NCI-H187 treated with DMSO at 0.1 percent for 48 hours (cell line): ENCODE measurements at regions not wholly inside any gene's neighbourhood (a gene's known extent, or its start where the extent isn't known, plus 50 kb on each side); places are given as distances from the start of the nearest gene placed in this dataset.
"Not testable (repeated sequence)": the region's sequence is repeated elsewhere in the genome, so short reads cannot be mapped to it uniquely, and the experiment has no call there.

ENCODE experiments used
- DNase-seq: peaks from one replicate; lab custom pipeline; 2025; lab: John Stamatoyannopoulos, UW

DNA sequence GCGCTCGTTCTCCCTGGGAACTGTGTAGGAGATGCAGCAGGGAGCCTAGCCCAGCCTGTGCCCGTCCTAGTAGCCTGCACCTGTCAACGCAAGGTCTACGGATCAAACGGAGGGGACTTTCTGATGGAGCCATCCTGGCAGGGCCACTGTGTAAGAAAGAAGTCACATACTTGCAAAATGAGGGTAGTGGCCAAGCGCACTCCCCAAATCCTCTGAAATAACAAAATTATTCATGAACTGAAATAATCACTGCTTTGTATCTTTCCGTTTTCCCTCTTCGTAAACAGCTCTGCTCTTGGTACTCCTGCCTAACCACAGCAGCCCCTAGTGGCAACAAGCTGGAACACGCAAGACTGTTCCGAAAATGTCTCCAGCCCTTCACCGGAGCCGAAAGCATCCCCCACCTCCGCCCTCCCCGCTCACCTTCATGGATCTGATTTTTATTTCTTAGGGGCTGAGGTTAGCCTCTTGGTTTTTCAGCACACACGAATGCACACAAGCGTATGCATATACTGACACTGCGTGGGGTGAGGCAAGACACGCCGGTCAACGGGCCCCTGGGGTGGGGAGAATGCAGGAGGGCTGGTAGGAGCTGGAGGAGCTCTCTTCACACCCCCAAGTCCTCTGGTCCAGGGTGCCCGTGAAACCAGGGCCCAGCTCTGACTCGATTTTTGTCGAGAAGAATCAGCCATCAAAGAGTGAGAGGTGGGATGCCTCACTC is 100.8 kb downstream of the ABCC12 start:
- DNase-seq = no peak

DNA sequence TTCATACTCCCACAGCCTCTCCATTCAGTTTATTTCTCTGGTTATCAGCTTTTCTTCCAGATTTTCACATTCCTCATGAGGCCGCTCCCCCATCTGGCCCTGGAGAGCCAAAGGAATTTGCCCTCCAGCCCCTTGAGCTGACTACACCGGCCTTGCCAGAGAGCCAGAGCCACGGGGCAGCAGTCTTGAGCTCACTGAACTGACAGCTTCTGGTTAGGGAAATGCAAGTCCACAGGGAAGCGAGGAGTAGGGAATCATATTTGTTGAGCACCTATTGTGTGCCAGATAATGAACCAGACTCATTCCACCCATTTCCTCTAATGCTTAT is 102.4 kb downstream of the ABCC12 start:
- no peak for DNase-seq

DNA sequence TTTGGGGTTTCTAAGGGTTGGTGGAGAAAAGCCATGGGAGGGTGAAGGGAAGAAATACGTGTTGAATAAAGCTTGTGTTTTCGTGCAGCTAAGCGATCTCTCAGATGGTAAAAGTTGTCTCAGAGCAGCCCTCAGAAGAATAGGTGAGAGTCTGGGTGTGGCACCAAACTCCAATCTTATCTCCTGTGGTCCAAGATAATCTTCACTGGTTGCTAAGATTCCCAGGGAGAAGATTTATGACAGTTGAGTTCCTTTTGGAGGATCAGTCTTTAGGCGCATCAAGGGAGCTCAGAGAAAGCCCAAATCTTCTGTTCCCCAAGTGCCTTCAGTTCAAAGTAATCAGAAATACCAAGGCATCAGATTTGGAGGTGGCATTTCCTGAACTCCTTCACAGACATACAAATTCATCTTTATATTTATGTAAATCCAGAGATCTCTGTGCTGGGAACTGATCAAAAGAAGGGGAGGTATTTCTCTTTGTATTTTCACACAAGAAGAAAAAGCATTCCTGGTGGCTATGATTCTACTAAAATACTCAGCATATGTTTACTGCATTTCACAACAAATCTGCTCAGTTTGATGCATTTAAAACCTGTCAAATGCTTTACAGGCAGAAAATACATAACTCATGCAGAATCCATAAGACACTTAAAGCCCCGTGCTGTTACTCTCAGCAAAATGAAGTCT is 102.9 kb downstream of the ABCC12 start:
- DNase-seq = no peak

DNA sequence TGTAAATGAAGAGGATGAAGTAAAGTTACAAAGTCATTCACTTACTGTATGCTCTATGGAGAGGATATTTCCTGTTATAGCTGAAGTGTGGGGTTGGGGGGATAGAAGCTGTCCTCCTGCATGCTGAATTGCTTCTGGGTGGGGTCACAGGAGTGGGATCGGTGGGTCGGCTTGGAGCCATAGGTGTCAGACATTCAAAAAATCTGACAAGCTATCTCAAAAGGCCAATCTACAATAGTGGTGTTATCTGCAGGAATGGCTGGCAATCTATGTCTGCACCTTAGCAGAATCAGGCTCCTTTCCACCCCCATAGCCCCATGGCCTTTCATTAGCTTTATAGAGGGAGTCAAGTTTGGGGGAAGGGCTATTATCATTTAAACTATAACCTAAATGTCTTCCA is 104.9 kb downstream of the ABCC12 start:
- DNase-seq = no peak

DNA sequence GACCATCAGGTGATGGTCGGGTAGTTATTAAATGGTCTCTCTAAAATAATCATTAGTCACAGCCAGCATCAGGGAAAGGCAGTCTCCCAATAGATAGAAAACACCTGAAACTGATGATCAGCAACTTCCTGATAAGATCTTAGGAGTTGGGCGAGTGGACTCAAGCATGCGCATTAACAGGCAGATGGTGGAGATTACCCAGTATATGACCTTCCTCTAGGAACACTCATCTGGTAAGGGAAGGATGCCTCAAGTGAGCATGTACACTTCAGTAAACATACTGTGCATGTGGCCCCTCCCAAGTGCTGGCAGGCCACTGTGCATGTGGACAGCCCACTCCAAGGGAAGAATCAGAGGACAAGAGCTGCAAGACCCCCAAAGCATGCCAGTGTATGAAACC is 105.9 kb downstream of the ABCC12 start:
- no peak for DNase-seq

DNA sequence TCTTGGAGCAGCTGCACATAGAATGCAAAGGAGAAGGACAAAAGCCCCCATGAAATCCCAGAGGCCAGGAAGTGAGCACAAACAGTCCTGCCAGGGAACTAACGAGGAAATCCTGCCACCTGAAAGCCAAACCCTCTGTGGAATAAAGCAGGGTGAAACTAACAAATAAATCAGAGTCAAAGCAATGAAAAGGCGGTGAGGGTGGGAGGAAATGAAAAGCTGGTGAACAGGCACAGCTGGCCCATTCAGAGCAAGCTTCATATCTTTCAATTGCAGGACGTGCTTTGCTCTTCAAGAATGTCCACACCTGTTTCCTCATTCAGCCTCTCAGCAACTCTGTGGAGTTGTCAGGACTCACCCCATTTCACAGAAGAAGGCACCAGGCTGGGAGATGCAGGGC is 108.1 kb downstream of the ABCC12 start:
- DNase-seq = no peak

DNA sequence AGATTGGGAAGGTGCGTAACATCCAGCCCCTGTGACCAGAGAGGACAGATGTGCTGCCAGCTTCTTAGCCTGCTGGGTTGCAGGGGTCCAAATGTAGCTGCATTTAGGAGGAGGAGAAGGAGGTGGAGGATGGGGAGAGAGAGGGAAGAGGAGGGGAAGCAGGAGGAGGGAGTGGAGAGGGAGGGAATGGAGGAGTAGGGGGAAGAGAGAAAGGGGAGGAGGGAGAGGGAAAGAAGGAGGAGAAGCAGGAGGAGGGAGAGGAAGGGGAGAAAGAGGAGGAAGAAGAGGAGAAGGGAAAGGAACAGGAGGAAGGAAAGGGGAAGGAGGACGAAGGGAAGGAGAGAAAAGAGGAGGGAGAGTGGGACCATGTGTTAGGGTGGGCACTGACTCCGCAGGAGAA is 108.6 kb downstream of the ABCC12 start:
- DNase-seq = no peak

DNA sequence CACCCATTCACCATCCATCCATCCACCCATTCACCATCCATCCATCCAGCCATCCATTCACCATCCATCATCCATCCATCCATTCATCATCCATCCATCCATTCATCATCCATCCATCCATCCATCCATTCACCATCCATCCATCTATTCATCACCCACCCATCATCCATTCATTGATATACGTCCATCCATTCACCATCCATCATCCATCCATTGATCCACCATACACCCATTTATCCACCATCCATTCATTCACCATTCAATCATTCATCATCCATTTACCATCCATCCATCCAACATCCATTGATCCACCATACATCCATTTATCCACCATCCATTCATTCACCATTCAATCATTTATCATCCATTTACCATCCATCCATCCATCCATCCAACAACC is 111.7 kb downstream of the ABCC12 start:
- DNase-seq = no peak

DNA sequence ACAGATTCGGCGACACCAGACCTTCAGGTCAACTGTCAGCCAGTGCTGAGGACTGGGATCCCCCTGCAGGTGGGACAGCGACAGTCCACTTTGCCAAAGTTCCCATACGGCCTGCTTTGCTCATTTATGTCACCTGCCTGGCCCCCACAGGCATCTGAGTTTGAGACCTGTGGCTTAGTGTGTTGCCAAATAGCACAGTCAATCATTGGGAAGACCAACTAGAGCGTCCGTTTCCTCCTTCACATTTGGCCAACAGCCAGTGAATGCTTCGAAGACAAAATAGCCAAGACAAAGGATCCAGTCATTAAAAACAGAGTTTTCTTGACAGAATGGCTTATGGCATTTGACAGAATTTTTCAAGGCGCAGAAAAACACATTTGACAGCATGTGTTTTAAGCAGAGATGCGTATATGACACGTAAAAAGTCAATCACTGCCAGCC is 113.8 kb downstream of the ABCC12 start:
- DNase-seq = no peak

DNA sequence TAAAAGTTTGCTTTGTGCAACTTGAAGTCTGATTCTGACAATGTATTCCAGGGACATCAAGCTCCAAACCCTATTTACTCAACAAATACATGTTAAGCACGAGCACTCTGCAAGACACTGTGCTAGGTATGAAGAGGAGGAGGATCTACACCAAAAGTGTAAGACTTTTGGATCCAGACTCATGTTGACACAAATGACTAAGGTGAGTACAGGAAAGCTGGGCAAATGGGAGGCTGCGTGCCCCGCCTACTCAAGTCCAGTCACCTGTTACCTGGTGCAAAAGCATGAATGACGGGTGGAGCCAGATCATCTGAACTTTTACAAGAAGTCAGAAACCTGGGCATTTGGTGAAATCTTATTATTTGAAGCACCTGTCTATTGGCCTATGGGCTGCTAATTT is 120.7 kb downstream of the ABCC12 start:
- DNase-seq = no peak

DNA sequence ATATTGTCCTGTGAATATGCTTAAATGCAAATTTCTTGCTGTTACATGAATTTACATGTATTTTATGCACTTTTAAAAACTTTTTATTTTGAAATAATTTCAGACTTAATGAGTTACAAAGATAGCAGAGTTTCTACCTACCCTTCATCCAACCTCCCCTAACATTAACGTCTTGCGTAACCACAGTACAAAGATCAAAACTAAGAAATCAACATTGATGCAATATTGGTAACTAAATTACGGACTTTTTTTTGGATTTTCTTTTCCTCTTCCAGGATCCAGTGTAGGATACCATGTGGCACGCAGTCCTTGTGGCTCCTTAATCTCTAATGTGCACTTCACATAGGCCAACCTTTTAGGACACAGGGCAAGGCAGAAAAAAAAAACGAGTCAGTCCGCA is 124.9 kb downstream of the ABCC12 start:
- DNase-seq = no peak

DNA sequence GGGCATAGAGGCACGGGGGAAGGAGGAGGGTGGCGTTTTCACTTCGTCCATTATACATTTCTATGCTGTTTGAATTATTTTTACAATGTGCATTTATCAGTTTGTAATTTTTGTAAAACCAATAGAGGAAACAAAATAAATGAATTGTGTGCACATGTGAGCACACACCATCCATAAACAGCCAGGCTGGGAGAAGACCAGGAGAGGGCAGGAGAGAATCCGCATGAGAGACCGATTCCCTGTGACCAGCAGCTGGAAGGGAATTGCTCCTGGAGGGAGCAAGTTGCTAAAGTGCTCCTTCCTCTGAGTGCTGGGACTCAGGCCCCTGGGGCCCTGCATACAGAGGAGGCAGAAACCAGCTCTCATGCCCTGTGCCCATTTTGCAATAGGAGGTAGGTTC is 126.0 kb downstream of the ABCC12 start:
- no peak for DNase-seq

DNA sequence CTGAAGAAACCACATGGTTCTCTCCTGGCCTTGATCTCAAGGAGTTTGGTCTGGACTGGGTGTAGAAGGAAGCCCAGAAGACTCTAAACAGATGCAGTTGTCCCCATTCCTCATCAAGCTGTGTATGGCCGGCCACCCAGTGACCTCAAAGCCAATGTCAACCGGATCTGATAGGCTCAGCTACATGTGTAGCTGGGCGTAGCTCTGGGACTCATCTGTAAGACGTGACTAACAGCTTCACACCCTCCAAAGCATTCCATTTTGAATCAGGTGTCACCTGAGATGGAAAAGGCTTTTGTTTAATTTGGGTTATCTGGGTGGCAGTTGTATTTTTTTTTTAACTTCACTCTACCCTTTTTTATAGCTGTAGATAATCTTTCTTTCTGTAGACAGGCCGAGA is 130.4 kb downstream of the ABCC12 start:
- DNase-seq = no peak

DNA sequence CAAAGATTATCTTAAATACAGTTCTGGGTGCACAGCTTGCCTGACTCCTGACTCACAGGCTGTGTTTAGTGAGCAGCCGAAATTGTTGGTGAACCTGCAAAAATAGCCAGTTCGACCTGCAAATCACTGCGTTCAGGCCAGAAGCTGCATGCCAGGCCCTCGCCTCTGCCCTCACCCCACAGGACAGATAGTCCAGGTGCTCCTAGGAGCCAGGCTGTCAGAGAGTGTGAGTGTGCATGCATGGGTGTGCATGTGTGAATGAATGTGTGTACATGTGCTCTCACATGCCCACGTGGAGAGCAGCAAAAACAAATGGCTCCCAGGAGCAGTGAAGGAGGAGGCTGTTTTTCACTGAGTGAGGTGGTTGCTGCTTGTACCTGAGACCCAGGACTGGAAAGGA is 131.8 kb downstream of the ABCC12 start:
- DNase-seq = no peak

DNA sequence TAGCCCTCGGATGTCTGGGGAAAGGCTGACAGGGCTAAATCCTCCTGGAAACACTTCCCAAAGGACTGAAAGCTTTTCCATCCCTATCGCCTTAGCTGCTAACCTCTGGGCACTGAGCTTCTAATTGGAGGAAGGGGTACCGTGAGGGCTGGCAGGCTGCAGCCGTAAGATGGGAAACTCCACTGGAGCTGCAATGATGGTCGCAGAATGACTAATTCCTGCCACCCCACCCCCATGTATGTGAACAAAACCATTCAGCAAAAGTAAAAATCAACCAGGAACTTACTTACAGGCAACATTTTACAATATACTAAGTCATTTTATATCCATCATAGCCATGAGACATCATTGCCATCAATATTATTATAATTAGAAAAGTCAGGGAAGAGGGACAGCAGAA is 133.3 kb downstream of the ABCC12 start:
- DNase-seq = no peak

DNA sequence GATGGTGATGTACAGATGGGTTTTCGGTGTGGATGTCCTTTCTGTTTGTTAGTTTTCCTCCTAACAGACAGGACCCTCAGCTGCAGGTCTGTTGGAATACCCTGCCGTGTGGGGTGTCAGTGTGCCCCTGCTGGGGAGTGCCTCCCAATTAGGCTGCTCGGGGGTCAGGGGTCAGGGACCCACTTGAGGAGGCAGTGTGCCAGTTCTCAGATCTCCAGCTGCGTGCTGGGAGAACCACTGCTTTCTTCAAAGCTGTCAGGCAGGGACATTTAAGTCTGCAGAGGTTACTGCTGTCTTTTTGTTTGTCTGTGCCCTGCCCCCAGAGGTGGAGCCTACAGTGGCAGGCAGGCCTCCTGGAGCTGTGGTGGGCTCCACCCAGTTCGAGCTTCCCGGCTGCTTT is 135.2 kb downstream of the ABCC12 start:
- DNase-seq = not testable (repeated sequence)

DNA sequence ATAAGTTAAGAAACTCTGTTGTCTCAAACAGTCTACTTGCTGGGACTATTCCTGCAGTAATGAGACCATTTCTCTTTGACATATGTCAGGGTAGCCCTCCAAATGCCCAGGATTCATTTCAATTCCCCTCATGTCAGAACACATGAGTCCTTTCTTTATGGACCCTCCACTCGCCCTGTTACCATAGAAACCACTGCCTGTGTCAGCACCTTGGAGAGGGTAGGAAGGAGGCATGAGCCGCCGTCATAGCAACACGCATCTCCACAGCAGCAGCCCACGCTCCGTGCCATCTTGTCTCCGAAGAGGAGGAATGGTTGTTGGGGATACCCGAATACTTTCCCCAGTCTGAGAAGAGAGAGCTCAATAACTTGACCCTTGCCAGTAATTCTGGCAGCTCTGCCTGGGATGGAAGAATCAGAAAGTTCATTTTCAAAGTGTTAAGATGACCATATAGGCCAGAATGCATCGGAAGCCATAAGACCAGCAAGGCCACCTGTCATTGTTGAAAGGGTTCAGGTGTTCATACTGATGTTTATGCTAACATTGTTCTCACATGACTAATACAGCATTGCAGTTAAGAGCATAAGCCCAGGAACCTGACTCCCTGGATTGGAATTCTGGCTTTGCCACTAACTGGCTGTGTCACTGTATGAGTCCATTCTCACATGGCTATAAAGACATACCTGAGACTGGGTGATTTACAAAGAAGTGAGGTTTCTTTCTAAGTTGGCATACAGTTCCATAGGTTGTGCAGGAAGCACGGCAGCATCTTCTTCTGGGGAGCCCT is 141.3 kb downstream of the ABCC12 start:
- no peak for DNase-seq

DNA sequence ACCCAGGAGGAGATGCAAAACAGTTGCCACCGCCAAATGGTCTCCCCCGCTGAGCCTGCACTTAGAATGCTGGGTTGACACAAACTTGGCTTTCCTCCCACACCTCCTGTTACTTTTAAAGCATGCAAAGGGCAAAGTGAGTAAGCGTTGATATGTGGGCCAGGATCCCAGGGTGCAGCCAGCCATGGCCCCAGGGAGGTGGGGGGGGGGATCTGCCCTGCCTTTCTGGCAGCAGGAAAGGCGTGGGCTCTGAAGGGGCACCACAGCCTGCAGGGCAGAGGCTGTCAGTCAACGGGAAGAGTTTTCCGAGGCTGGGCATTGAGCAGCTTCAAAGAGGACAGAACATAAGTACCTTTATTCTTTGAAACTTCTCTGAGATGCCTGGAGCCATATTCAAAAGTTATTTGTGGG is 142.3 kb downstream of the ABCC12 start:
- DNase-seq = no peak

DNA sequence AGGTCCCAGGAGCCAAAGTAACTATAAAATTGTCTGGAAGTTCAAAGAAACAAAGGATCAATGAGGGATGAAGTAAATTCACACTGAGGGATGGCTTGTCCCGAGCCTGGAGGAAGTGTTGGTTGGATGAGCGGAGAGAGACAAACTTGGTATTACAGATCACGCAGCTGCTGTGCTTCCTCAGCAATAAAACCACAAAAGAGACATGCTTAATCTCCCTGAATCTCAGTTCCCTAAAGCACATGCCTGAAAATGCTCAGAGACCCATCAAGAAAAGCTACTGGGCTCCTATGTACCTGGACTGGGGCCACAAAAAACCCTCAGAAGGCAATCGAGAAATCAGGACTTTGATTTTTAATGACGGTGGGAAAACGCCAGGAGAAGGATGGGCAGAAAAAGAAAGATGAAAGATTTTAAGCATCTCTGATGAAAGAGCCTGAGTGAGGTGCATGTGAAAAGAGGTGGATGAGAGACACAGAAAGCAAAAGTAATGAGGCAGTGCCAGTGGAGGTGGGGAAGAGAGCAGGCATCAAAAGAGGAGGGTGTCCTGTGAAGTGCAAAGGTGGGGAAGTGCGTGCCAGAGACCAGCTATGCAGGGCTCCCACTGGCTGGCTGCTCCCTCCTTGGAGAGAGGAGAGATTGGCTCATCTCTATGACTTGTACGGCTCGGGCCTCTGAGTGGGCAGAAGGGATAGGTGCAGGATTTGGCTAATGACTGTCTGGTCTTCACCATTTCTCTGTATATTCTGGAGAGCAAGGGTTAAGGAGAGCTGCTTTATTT is 143.7 kb downstream of the ABCC12 start:
- DNase-seq = no peak

DNA sequence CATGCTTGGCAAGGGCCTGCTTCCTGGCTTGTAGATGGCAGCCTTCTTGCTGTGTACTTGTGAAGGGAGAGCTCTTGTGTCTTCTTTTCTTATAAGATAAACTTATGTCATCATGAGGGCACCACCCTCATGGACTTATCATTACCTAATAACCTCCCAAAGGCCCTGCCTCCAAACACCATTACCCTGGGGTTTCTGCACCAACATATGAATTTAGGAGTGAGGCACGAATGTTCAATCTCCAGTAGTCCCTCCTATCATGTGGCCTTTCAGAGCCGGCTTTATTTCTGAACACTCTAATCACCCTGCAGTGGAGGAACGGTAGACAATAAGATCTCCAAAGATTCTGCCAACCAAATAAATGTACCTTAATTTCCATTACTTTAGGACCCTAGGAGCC is 144.3 kb downstream of the ABCC12 start:
- DNase-seq = no peak

DNA sequence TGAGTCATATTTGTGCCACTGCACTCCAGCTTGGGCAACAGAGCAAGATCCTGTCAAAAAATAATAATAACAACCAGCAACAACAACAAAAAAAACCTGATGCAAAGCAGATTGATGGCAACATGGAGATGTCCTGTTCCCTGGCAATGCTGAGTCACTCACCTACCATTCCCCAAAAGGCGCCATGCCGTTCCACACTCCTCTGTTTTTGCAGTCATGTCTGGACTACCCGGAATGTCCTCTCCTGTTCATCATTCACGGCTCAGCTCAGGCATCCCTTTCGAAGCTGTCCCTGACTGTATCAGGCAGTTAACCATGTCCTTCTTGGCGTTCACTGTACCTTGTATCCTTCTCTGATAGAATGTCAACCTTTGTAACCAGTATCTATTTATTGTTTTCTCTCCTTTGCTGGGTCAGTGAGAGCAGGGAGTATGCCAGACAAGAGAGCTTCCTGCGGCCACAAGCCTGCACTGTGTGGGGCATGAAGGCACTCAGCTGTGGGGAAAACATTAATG is 147.7 kb downstream of the ABCC12 start:
- no peak for DNase-seq

DNA sequence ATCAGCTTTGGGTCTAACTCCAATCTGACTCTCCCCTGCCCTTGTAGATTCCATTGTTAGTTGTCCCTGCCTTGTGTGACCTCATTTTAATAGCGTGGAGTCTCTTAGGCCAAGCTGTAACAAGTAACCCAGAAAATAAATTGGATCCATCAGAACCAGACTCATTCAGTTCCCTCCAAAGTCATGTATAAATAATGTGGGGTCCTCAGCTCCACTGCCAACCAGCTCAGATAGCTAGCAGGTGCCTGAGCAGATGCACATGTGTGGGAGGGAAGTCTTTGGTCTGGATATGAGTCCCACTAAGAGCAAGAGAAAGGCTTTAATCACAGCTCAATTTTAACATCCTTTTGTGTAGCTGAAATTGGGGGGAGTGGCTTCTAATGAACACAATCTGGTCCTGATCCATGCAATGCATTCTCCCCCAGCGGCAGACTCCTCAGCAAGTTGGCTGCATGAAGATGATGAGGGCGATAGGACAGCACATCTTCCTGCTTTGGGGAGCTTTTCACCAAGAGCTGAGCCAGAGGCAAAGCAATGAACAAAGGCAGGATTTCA is 151.6 kb downstream of the ABCC12 start:
- no peak for DNase-seq
